ENCODE measurements at regions not wholly inside any gene's neighbourhood (a gene's known extent, or its start where the extent isn't known, plus 50 kb on each side); places are given as distances from the start of the nearest gene placed in this dataset.

GRCh38 chr9:105157171-105157583, 87.3 kb upstream of the SLC44A1 start (continued):
- TF ChIP-seq ZBTB6 (tag by site-specific recombination; IDR thresholded peaks at IDR 0.05) (0 out of 2 replicates have a peak, but pooled peaks have one; percentile 22), ZNF600 (tag by site-specific recombination; IDR thresholded peaks at IDR 0.05) (peak; percentile 48; the same call in 1 of the 2 replicates), ZNF280C (tag by site-specific recombination; IDR thresholded peaks at IDR 0.05) (no peak)

- ChIA-PET CTCF (interaction anchor here (0.6 to 3.7 kb wide), 5 partner anchors 93 to 294 kb away, joined by 3 to 43 read pairs (median 4); no protein-coding TSS in a partner anchor), POLR2A (no interaction called here)
- no peak for TF ChIP-seq ZNF354C (tag by site-specific recombination; IDR thresholded peaks at IDR 0.05; ENCODE audit: borderline replicate concordance, low read depth)
- TF ChIP-seq ZNF239 (tag by site-specific recombination; IDR thresholded peaks at IDR 0.05) = no peak
- no peak for TF ChIP-seq ZNF211 (tag by site-specific recombination; IDR thresholded peaks at IDR 0.05; ENCODE audit: low read depth)
- no peak for TF ChIP-seq ZNF23 (tag by site-specific recombination; IDR thresholded peaks at IDR 0.05; ENCODE audit: borderline replicate concordance)
- no peak for TF ChIP-seq ZNF10 (tag by site-specific recombination; IDR thresholded peaks at IDR 0.05)
- H3K36me3 ChIP-seq (ENCODE audit: control insufficient read depth in 2 of 2, insufficient read depth in 1 of 2, low read length in 2 of 2) = no peaks in the 10 kb centered on the region
- no peaks in the 10 kb centered on the region for H3K9me3 ChIP-seq (ENCODE audit: control insufficient read depth, insufficient read depth, low read depth, low read length)
- H3K27ac ChIP-seq (ENCODE audit: extremely low read depth, low read depth, low read length) = no peak overlapping the region
- H3K4me1 ChIP-seq (ENCODE audit: control insufficient read depth, insufficient read depth, low read length) = no peaks in the 10 kb centered on the region
- H3K4me3 ChIP-seq (ENCODE audit: low read depth, low read length) = no peak overlapping the region
These were observed 86.4 kb upstream of the SLC44A1 start for GRCh38 chr9:105158020-105158419.

- CTCF ChIA-PET = interaction anchor here (0.6 to 3.7 kb wide), 11 partner anchors 13 to 297 kb away, joined by 3 to 43 read pairs (median 4); no protein-coding TSS in a partner anchor
- Histone ChIP-seq H3K9me3 (ENCODE audit: control insufficient read depth, insufficient read depth, low read depth, low read length) (no peaks in the 10 kb centered on the region), H3K4me1 (ENCODE audit: control insufficient read depth, insufficient read depth, low read length) (no peaks in the 10 kb centered on the region), H3K27ac (ENCODE audit: extremely low read depth, low read depth, low read length) (no peak overlapping the region), H3K36me3 (ENCODE audit: control insufficient read depth in 2 of 2, insufficient read depth in 1 of 2, low read length in 2 of 2) (no peaks in the 10 kb centered on the region), H3K4me3 (ENCODE audit: low read depth, low read length) (no peak overlapping the region)
- TF ChIP-seq ATF2 (tag by site-specific recombination; IDR thresholded peaks at IDR 0.05; ENCODE audit: low read depth) (no peak), ZNF629 (tag by site-specific recombination; IDR thresholded peaks at IDR 0.05) (no peak), ZSCAN30 (tag by site-specific recombination; IDR thresholded peaks at IDR 0.05) (no peak), ZNF664 (tag by site-specific recombination; IDR thresholded peaks at IDR 0.05) (no peak), SCRT2 (tag by site-specific recombination; IDR thresholded peaks at IDR 0.05) (no peak), SP2 (tag by site-specific recombination; IDR thresholded peaks at IDR 0.05) (no peak)
- POLR2A ChIA-PET = no interaction called here
These were observed 85.6 kb upstream of the SLC44A1 start for GRCh38 chr9:105158898-105159297.

- Histone ChIP-seq H3K4me1 (ENCODE audit: control insufficient read depth, insufficient read depth, low read length) (no peaks in the 10 kb centered on the region), H3K27ac (ENCODE audit: extremely low read depth, low read depth, low read length) (no peak overlapping the region), H3K9me3 (ENCODE audit: control insufficient read depth, insufficient read depth, low read depth, low read length) (no peaks in the 10 kb centered on the region), H3K4me3 (ENCODE audit: low read depth, low read length) (no peak overlapping the region), H3K36me3 (ENCODE audit: control insufficient read depth in 2 of 2, insufficient read depth in 1 of 2, low read length in 2 of 2) (no peaks in the 10 kb centered on the region)
- POLR2A ChIA-PET = interaction anchor here (0.5 kb wide), 1 partner anchor 300 kb away, joined by 7 read pairs; no protein-coding TSS in a partner anchor
- CTCF ChIA-PET = interaction anchor here (0.7 to 1.4 kb wide), 4 partner anchors 50 to 361 kb away, joined by 3 to 6 read pairs (median 3); no protein-coding TSS in a partner anchor
- TF ChIP-seq ZNF664 (tag by site-specific recombination; IDR thresholded peaks at IDR 0.05) = no peak
- TF ChIP-seq ZNF791 (tag by site-specific recombination; IDR thresholded peaks at IDR 0.05) = no peak
- TF ChIP-seq ZNF530 (tag by site-specific recombination; IDR thresholded peaks at IDR 0.05; ENCODE audit: low read depth) = no peak
- TF ChIP-seq ZNF184 (tag by site-specific recombination; IDR thresholded peaks at IDR 0.05) = no peak
- no peak for TF ChIP-seq ZNF571 (tag by site-specific recombination; IDR thresholded peaks at IDR 0.05)
- TF ChIP-seq ZNF280C (tag by site-specific recombination; IDR thresholded peaks at IDR 0.05) = no peak
- no peak for TF ChIP-seq ZNF148 (tag by site-specific recombination; IDR thresholded peaks at IDR 0.05; ENCODE audit: borderline replicate concordance)
These were observed 75.6 kb upstream of the SLC44A1 start for GRCh38 chr9:105168870-105169319.
